NCI-H1417 (cell line): ENCODE measurements at regions not wholly inside any gene's neighbourhood (a gene's known extent, or its start where the extent isn't known, plus 50 kb on each side); places are given as distances from the start of the nearest gene placed in this dataset.

ENCODE experiments used
- DNase-seq, 3 experiments: peaks; one replicate each; lab custom pipeline; 2025; lab: John Stamatoyannopoulos, UW

- DNase-seq = no peak
These were observed 110.5 kb upstream of the FTMT start for GRCh38 chr5:121741156-121741555.

- no peak for DNase-seq
These were observed 107.1 kb upstream of the FTMT start for GRCh38 chr5:121744577-121744976.

- DNase-seq = no peak
These were observed 106.3 kb upstream of the FTMT start for GRCh38 chr5:121745407-121745806.

- no peak for DNase-seq
These were observed 104.9 kb upstream of the FTMT start for GRCh38 chr5:121746763-121747162.

GRCh38 chr5:121748686-121749085, 103.0 kb upstream of the FTMT start:
- peak in 2 of 3 experiments; percentile 1 to 38 for DNase-seq

- DNase-seq = no peak
These were observed 99.5 kb upstream of the FTMT start for GRCh38 chr5:121752149-121752548.

GRCh38 chr5:121755266-121755665, 96.4 kb upstream of the FTMT start:
- DNase-seq = no peak

GRCh38 chr5:121757753-121758152, 93.9 kb upstream of the FTMT start:
- no peak for DNase-seq

GRCh38 chr5:121758615-121759014, 93.1 kb upstream of the FTMT start:
- no peak for DNase-seq

GRCh38 chr5:121762426-121762825, 89.3 kb upstream of the FTMT start:
- DNase-seq = no peak

- DNase-seq = no peak
These were observed 88.0 kb upstream of the FTMT start for GRCh38 chr5:121763665-121764064.

- no peak for DNase-seq
These were observed 71.3 kb upstream of the FTMT start for GRCh38 chr5:121780406-121780805.

- no peak for DNase-seq
These were observed 68.0 kb upstream of the FTMT start for GRCh38 chr5:121783700-121784099.

- DNase-seq = no peak
These were observed 57.9 kb upstream of the FTMT start for GRCh38 chr5:121793791-121794190.

- DNase-seq = no peak
These were observed 56.2 kb upstream of the FTMT start for GRCh38 chr5:121795511-121795910.

GRCh38 chr5:121797681-121798518, 53.8 kb upstream of the FTMT start:
- DNase-seq = peak in 1 of 3 experiments; percentile 2
